HG02981 (cell line): ENCODE measurements at regions not wholly inside any gene's neighbourhood (a gene's known extent, or its start where the extent isn't known, plus 50 kb on each side); places are given as distances from the start of the nearest gene placed in this dataset.

Experiments used
- ATAC-seq: cut with Tn5 transposase; IDR thresholded peaks from one replicate; pipeline ENCODE4 v1.9.1; 2021; ENCODE audit warnings: mild to moderate bottlenecking, moderate library complexity; ENCODE audit not compliant: unreplicated experiment

- ATAC-seq, result no peak
Measured at GRCh38 chr12:77319166-77319565, 253.8 kb upstream of the E2F7 start.

- ATAC-seq, result no peak
Measured at GRCh38 chr12:77315407-77315806, 250.0 kb upstream of the E2F7 start.

GRCh38 chr12:77314378-77315052, 249.1 kb upstream of the E2F7 start:
- no peak for ATAC-seq

GRCh38 chr12:77308056-77308455, 242.7 kb upstream of the E2F7 start:
- no peak for ATAC-seq

GRCh38 chr12:77300811-77301210, 235.4 kb upstream of the E2F7 start:
- no peak for ATAC-seq

DNA sequence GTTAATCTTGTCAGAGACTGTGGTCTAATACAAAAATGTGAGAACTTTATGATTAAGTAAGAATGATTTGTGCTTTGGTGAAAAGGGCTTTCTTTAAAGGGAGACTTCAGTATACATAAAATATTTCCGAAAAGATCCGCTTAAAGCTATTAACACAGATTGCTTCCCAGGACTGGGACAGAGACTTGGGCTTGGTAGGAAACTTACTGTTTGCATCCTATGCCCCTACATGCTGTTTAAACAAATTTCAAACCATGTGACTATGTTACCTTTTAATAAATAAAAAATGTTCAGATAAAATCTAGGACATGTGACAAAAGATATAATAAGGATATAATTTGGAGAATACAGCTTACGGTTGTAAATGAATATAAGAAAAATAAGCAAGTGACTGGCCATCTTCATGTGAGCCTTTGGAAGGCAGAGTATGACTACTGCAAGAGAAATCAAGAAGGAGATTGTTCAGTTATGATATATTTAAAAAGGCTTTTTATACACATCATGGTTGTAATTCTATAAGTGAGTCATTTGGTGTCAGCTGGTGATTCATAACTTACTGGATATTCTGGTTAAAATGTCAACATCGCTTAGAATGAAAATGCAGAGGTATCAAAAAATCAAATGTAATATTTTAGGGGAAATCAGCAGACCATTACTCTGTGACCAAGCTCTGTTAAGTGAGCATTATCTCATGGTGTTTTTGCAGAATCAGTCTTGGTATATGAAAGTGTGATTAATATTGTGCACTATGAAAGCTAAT, 234.7 kb upstream of the E2F7 start:
- no peak for ATAC-seq

GRCh38 chr12:77299001-77299400, 233.6 kb upstream of the E2F7 start:
- ATAC-seq, result no peak

- ATAC-seq, result no peak
Measured at GRCh38 chr12:77294016-77294415, 228.6 kb upstream of the E2F7 start.

- ATAC-seq, result no peak
Measured at GRCh38 chr12:77274926-77275325, 209.6 kb upstream of the E2F7 start.

DNA sequence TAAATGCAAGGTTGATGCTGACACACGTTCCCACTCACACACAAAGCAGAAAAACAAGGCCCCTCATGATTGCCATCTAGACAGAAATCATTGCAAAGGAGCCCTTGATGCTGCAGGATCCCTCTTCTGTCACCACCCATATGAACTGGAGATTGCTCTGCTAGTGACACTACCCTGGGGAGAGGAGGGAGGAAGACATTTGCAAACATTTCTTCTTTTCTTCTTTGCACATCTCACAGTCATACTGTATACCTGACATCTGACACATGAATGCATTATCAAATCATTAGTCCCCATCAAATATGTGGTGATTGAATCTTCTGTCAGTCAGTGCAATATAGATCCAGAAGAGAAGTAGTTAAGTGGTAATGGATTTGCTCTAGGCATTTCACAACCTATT, 208.5 kb upstream of the E2F7 start:
- no peak for ATAC-seq

GRCh38 chr12:77256956-77257355, 191.6 kb upstream of the E2F7 start:
- ATAC-seq, result no peak

DNA sequence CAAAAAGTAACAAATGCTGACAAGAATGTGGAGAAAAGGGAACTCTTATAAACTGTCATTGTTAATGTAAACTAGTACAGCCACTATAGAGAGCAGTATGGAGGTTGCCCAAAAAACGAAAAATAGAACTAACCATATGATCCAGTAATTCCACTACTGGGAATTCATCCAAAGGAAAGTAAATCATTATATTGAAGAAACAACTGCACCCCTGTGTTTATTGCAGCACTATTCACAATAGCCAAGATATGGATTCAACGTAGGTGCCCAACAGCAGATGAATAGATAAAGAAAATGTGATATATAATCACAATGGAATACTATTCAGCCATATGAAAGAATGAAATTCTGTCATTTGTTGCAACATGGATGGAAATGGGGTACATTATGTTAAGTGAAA, 188.0 kb upstream of the E2F7 start:
- no peak for ATAC-seq

GRCh38 chr12:77251799-77252198, 186.4 kb upstream of the E2F7 start:
- ATAC-seq, result no peak

DNA sequence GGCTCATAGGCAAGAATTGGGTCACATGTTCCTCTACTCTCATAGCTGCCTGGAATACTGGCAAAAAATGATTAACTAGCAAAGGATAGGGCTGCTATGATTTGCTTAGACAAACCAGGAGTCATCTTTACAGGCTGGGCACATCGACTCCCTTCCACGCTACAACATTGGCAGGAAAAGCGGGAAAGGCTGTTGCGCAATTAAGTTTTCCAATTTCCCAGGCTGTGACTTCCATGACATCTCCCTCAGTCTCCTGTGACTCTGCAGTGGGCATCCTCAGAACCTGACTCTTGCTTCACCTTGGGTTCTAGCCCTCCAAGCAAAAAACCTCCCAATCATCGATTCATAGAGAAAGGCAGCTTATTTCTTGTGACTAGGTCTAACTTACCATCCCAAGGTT, 184.5 kb upstream of the E2F7 start:
- no peak for ATAC-seq

- ATAC-seq, result no peak
Measured at GRCh38 chr12:77248036-77248435, 182.7 kb upstream of the E2F7 start.

GRCh38 chr12:77247542-77247941, 182.2 kb upstream of the E2F7 start:
- no peak for ATAC-seq

- ATAC-seq, result no peak
Measured at GRCh38 chr12:77243345-77243744, 178.0 kb upstream of the E2F7 start.

GRCh38 chr12:77239617-77240016, 174.2 kb upstream of the E2F7 start:
- ATAC-seq, result no peak

- ATAC-seq, result no peak
Measured at GRCh38 chr12:77238335-77238734, 173.0 kb upstream of the E2F7 start.

DNA sequence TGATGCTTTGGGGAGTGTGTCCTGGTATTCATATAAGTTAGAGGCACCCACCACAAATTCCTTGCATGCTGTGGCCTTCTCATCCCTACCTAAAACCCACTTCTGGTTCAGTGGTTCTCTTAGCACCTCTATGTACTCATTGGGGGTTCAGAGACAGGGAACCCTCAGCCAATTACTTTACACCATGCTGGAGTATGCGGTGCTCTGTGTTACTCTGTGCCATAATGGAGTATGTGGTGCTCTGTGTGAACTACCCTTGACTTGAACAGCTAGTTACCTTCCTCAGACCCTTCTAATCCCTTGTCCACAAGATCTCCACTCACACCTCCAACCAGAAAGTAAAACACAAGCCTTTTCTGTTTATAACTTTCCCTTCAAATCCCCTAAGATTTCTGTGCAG, 172.5 kb upstream of the E2F7 start:
- ATAC-seq, result no peak

DNA sequence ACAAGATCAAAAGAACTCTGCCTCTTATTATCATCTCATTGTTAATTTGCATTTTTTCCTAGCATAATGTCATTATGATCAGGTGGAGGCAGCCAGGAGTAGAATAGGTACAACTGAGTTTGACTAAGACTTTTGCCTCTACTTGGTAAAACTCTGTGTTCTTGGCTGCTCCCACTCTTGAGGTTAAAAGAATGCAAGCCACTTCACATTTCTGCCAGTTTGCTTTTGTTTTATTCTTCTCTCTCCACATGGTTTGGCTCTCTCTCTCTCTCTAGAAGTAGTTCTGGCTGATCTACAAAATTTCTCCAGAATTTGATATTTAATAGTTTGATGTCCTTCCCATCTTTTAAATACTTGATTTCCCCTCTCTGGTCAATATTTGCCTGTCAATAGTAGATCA, 170.7 kb upstream of the E2F7 start:
- no peak for ATAC-seq

DNA sequence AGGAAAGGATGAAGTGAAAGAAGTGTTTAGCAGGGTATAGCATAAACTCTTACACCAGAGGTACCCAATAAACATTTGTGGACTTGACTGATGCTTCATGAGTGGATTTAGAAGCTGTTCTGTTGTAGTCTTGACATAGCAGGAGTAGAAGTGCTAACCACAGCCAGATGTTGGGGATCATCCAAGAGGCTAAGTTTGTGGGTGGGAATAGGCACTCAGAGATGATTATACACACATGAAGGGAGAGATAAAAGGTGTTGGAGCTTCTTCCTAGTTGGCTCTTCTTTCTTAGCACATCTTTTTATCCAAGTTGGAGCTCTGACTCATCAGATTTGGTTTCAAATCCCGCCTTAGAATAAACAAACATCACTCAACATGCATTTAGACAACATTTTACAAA, 166.7 kb upstream of the E2F7 start:
- ATAC-seq, result no peak

DNA sequence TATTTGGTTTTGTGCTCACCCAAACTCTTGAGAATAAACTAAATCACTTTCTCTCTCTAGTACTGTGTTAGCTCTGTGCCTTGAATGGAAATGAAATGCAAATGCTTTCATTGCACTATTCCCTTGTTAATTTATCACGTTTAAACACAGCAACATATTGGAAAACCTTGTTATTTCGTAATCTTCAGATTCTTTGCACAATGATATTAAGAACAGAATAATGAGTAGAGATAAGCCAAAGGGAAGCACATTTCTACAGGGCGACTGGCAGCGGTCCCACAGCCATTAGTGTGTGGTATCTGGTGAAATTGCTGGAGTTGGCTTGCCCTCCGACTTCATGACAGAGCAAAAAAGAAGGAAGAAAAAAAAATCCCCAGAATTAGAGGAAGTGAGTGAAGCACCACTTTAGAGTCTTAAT, 166.1 kb upstream of the E2F7 start:
- ATAC-seq, result no peak
